Subcutaneous abdominal adipose tissue (tissue), 5 donors: ENCODE measurements at regions not wholly inside any gene's neighbourhood (a gene's known extent, or its start where the extent isn't known, plus 50 kb on each side); places are given as distances from the start of the nearest gene placed in this dataset.

ENCODE experiments used
- H3K27ac ChIP-seq: one replicate; pipeline ENCODE4 v1.7.0; 2013; ENCODE audit warnings: low read depth, mild to moderate bottlenecking, inconsistent platforms, low read length, moderate library complexity
- H3K27me3 ChIP-seq, 5 donors: one replicate each; pipeline ENCODE4 v1.7.0; 2013; ENCODE audit warnings: low read length in 5 of 5, inconsistent platforms in 1 of 5; ENCODE audit not compliant: control insufficient read depth in 5 of 5, insufficient read depth in 4 of 5
- H3K36me3 ChIP-seq, 5 donors: one replicate each; pipeline ENCODE4 v1.7.0; 2013; ENCODE audit warnings: low read length in 5 of 5; ENCODE audit not compliant: control insufficient read depth in 5 of 5, insufficient read depth in 5 of 5
- H3K4me1 ChIP-seq, 5 donors: one replicate each; pipeline ENCODE4 v1.7.0; 2013; ENCODE audit warnings: low read length in 5 of 5, mild to moderate bottlenecking in 3 of 5, moderate library complexity in 1 of 5; ENCODE audit not compliant: control insufficient read depth in 5 of 5, insufficient read depth in 5 of 5
- H3K4me3 ChIP-seq, 5 donors: one replicate each; pipeline ENCODE4 v1.7.0; 2013; ENCODE audit warnings: low read length in 5 of 5, low read depth in 1 of 5
- H3K9ac ChIP-seq, 5 donors: one replicate each; pipeline ENCODE4 v1.7.0; 2013; ENCODE audit warnings: low read length in 5 of 5, mild to moderate bottlenecking in 4 of 5, moderate library complexity in 3 of 5
- H3K9me3 ChIP-seq, 5 donors: one replicate each; pipeline ENCODE4 v1.7.0; 2013; ENCODE audit warnings: low read length in 5 of 5; ENCODE audit not compliant: control insufficient read depth in 5 of 5
- donor health status: healthy.
- donor health status: healthy.
- donor health status: healthy.
- donor health status: healthy.
- donor health status: healthy.

- H3K9ac ChIP-seq, result no peak overlapping the region
- no peaks in the 10 kb centered on the region for H3K4me1 ChIP-seq
- no peak overlapping the region for H3K27ac ChIP-seq
- H3K27me3 ChIP-seq, result peaks cover 8 to 32% (median 28%) of the 10 kb centered on the region in 5 donors
- H3K36me3 ChIP-seq, result no peaks in the 10 kb centered on the region
- no peak overlapping the region for H3K4me3 ChIP-seq
- peaks cover 0 to 8% (median 4%) of the 10 kb centered on the region in 5 donors for H3K9me3 ChIP-seq
Measured at GRCh38 chr13:111540486-111540885, 220.0 kb downstream of the TEX29 start.

- no peak overlapping the region for H3K9ac ChIP-seq
- H3K27me3 ChIP-seq, result peaks cover 6 to 30% (median 24%) of the 10 kb centered on the region in 5 donors
- H3K4me3 ChIP-seq, result no peak overlapping the region
- H3K27ac ChIP-seq, result no peak overlapping the region
- H3K4me1 ChIP-seq, result no peaks in the 10 kb centered on the region
- H3K9me3 ChIP-seq, result peaks cover 0 to 14% (median 9%) of the 10 kb centered on the region in 5 donors
- no peaks in the 10 kb centered on the region for H3K36me3 ChIP-seq
Measured at GRCh38 chr13:111541345-111541744, 220.9 kb downstream of the TEX29 start.

GRCh38 chr13:111541752-111542529, 221.5 kb downstream of the TEX29 start:
- H3K27me3 ChIP-seq, result peaks cover 6 to 27% (median 18%) of the 10 kb centered on the region in 5 donors
- H3K9ac ChIP-seq, result no peak overlapping the region
- H3K27ac ChIP-seq, result no peak overlapping the region
- H3K4me3 ChIP-seq, result no peak overlapping the region
- no peaks in the 10 kb centered on the region for H3K36me3 ChIP-seq
- H3K9me3 ChIP-seq, result peaks cover 0 to 15% (median 9%) of the 10 kb centered on the region in 5 donors
- H3K4me1 ChIP-seq, result no peaks in the 10 kb centered on the region

GRCh38 chr13:111542530-111543341, 222.3 kb downstream of the TEX29 start:
- Histone ChIP-seq H3K36me3 (no peaks in the 10 kb centered on the region), H3K4me3 (no peak overlapping the region), H3K9ac (no peak overlapping the region), H3K4me1 (no peaks in the 10 kb centered on the region), H3K9me3 (peaks cover 0 to 15% (median 9%) of the 10 kb centered on the region in 5 donors), H3K27ac (no peak overlapping the region), H3K27me3 (peaks cover 6 to 24% (median 15%) of the 10 kb centered on the region in 5 donors)

GRCh38 chr13:111546921-111547675, 226.7 kb downstream of the TEX29 start:
- Histone ChIP-seq H3K4me3 (no peak overlapping the region), H3K9me3 (peaks cover 0 to 15% (median 9%) of the 10 kb centered on the region in 5 donors), H3K9ac (no peak overlapping the region), H3K27me3 (peaks cover 0 to 4% (median 0%) of the 10 kb centered on the region in 5 donors), H3K4me1 (no peaks in the 10 kb centered on the region), H3K27ac (no peak overlapping the region), H3K36me3 (no peaks in the 10 kb centered on the region)

- peaks cover 0 to 4% (median 0%) of the 10 kb centered on the region in 5 donors for H3K27me3 ChIP-seq
- no peaks in the 10 kb centered on the region for H3K4me1 ChIP-seq
- H3K9ac ChIP-seq, result no peak overlapping the region
- peaks cover 0 to 15% (median 9%) of the 10 kb centered on the region in 5 donors for H3K9me3 ChIP-seq
- H3K27ac ChIP-seq, result no peak overlapping the region
- H3K36me3 ChIP-seq, result no peaks in the 10 kb centered on the region
- no peak overlapping the region for H3K4me3 ChIP-seq
Measured at GRCh38 chr13:111547726-111548273, 227.4 kb downstream of the TEX29 start.

DNA sequence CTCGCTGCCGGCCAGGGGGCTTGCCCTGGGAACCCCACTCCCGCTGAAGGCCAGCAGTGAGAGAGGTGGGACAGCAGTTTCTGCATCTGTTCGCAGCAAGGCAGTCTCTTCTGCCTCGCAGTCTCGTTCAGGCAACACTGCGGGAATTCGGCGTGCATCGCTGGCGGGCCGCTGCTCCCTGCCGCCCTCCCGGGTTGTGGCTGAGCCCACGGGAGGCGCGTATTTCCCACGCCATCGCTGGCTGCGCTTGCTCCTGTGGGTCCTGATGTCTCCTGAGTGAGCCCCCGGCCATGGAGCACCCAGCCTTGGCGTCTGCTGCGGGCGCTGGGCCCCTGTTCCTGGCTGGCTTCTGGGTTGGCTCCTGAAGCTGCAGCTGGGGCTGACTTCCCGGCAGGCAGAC, 227.9 kb downstream of the TEX29 start:
- H3K36me3 ChIP-seq, result no peaks in the 10 kb centered on the region
- H3K4me1 ChIP-seq, result no peaks in the 10 kb centered on the region
- peaks cover 0 to 4% (median 0%) of the 10 kb centered on the region in 5 donors for H3K27me3 ChIP-seq
- no peak overlapping the region for H3K27ac ChIP-seq
- H3K9ac ChIP-seq, result no peak overlapping the region
- peaks cover 0 to 15% (median 9%) of the 10 kb centered on the region in 5 donors for H3K9me3 ChIP-seq
- no peak overlapping the region for H3K4me3 ChIP-seq

DNA sequence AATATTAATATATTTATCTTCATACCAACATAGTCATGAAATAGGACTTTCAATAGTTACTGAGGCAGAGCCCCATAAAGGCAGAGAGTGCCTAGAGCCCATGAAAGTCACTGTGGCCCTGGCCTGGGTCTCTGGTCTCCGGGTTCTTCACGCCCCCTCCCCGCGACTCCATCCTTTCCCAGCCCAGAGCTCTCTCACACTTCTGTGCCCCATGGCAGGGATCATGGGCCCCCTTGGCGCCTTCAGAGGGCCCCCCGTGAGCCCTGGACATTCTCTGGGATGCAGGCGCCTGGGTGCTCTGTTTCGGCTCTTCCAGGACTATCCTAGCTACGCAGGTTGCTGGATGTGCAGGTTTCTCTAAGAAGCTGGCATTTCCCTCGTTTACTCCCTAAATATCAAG, 228.4 kb downstream of the TEX29 start:
- Histone ChIP-seq H3K4me1 (no peaks in the 10 kb centered on the region), H3K9me3 (peaks cover 0 to 15% (median 9%) of the 10 kb centered on the region in 5 donors), H3K27me3 (peaks cover 0 to 4% (median 0%) of the 10 kb centered on the region in 5 donors), H3K4me3 (no peak overlapping the region), H3K9ac (no peak overlapping the region), H3K36me3 (no peaks in the 10 kb centered on the region), H3K27ac (no peak overlapping the region)

- Histone ChIP-seq H3K4me1 (no peaks in the 10 kb centered on the region), H3K27me3 (peaks cover 0 to 4% (median 0%) of the 10 kb centered on the region in 5 donors), H3K9me3 (peaks cover 0 to 13% (median 7%) of the 10 kb centered on the region in 5 donors), H3K27ac (no peak overlapping the region), H3K36me3 (no peaks in the 10 kb centered on the region), H3K4me3 (no peak overlapping the region), H3K9ac (no peak overlapping the region)
Measured at GRCh38 chr13:111549464-111549863, 229.0 kb downstream of the TEX29 start.
